ENCODE measurements at regions not wholly inside any gene's neighbourhood (a gene's known extent, or its start where the extent isn't known, plus 50 kb on each side); places are given as distances from the start of the nearest gene placed in this dataset.

GRCh38 chr7:20521243-20521642 is 94.2 kb upstream of the ABCB5 start:
- no peak overlapping the region for H3K4me3 ChIP-seq (ENCODE audit: low read length)
- Mint-ChIP-seq H3K4me3 (no peak overlapping the region), H3K27ac (no peak overlapping the region), H3K4me1 (no peaks in the 10 kb centered on the region), H3K27me3 (ENCODE audit: insufficient read depth) (no peaks in the 10 kb centered on the region), H3K36me3 (ENCODE audit: low read depth) (peaks cover 1% of the 10 kb centered on the region), H3K9me3 (peaks cover 4% of the 10 kb centered on the region)
- no peak overlapping the region for H3K9ac ChIP-seq (ENCODE audit: extremely low read depth, low read length, poor library complexity, severe bottlenecking)
- TF ChIP-seq CTCF (conservative IDR thresholded peaks at IDR 0.05): no peak
- no peak overlapping the region for H3K27ac ChIP-seq (ENCODE audit: low read depth, low read length)
- no peaks in the 10 kb centered on the region for H3K36me3 ChIP-seq (ENCODE audit: control insufficient read depth, insufficient read depth, low read length)
- 88 to 94% methylated on average over 1 of the region's 1 CpG for WGBS, 2 experiments (ENCODE audit: insufficient coverage in 1 of 2, insufficient read length in 1 of 2)
- H3K27me3 ChIP-seq (ENCODE audit: control insufficient read depth, insufficient read depth, low read length, poor library complexity, severe bottlenecking): no peaks in the 10 kb centered on the region
- H3K9me3 ChIP-seq (ENCODE audit: control insufficient read depth, low read length): no peaks in the 10 kb centered on the region
- no peak for DNase-seq
- H3K4me1 ChIP-seq (ENCODE audit: control insufficient read depth, insufficient read depth, low read length): no peaks in the 10 kb centered on the region

GRCh38 chr7:20529260-20529659 is 86.2 kb upstream of the ABCB5 start:
- no peaks in the 10 kb centered on the region for H3K36me3 ChIP-seq (ENCODE audit: control insufficient read depth, insufficient read depth, low read length)
- H3K27me3 ChIP-seq (ENCODE audit: control insufficient read depth, insufficient read depth, low read length, poor library complexity, severe bottlenecking): no peaks in the 10 kb centered on the region
- no peaks in the 10 kb centered on the region for H3K4me1 ChIP-seq (ENCODE audit: control insufficient read depth, insufficient read depth, low read length)
- no peak for TF ChIP-seq CTCF (conservative IDR thresholded peaks at IDR 0.05)
- H3K27ac ChIP-seq (ENCODE audit: low read depth, low read length): no peak overlapping the region
- Mint-ChIP-seq H3K36me3 (ENCODE audit: low read depth) (no peaks in the 10 kb centered on the region), H3K27ac (no peak overlapping the region), H3K9me3 (peaks cover 13% of the 10 kb centered on the region), H3K4me1 (no peaks in the 10 kb centered on the region), H3K27me3 (ENCODE audit: insufficient read depth) (no peaks in the 10 kb centered on the region), H3K4me3 (no peak overlapping the region)
- H3K9ac ChIP-seq (ENCODE audit: extremely low read depth, low read length, poor library complexity, severe bottlenecking): no peak overlapping the region
- 80 to 93% methylated on average over 1 to 2 of the region's 2 CpGs for WGBS, 2 experiments (ENCODE audit: insufficient coverage in 1 of 2, insufficient read length in 1 of 2)
- peaks cover 15% of the 10 kb centered on the region for H3K9me3 ChIP-seq (ENCODE audit: control insufficient read depth, low read length)
- no peak for DNase-seq
- H3K4me3 ChIP-seq (ENCODE audit: low read length): no peak overlapping the region

GRCh38 chr7:20532890-20533289 is 82.6 kb upstream of the ABCB5 start:
- H3K4me3 ChIP-seq (ENCODE audit: low read length): no peak overlapping the region
- WGBS, 2 experiments (ENCODE audit: insufficient coverage in 1 of 2, insufficient read length in 1 of 2): 86 to 88% methylated on average over 2 to 5 of the region's 5 CpGs
- H3K9me3 ChIP-seq (ENCODE audit: control insufficient read depth, low read length): peaks cover 15% of the 10 kb centered on the region
- Mint-ChIP-seq H3K27ac (no peak overlapping the region), H3K4me3 (no peak overlapping the region), H3K9me3 (peaks cover 18% of the 10 kb centered on the region), H3K36me3 (ENCODE audit: low read depth) (no peaks in the 10 kb centered on the region), H3K27me3 (ENCODE audit: insufficient read depth) (no peaks in the 10 kb centered on the region), H3K4me1 (no peaks in the 10 kb centered on the region)
- TF ChIP-seq CTCF (conservative IDR thresholded peaks at IDR 0.05): no peak
- H3K27me3 ChIP-seq (ENCODE audit: control insufficient read depth, insufficient read depth, low read length, poor library complexity, severe bottlenecking): no peaks in the 10 kb centered on the region
- H3K36me3 ChIP-seq (ENCODE audit: control insufficient read depth, insufficient read depth, low read length): no peaks in the 10 kb centered on the region
- no peaks in the 10 kb centered on the region for H3K4me1 ChIP-seq (ENCODE audit: control insufficient read depth, insufficient read depth, low read length)
- no peak overlapping the region for H3K27ac ChIP-seq (ENCODE audit: low read depth, low read length)
- no peak for DNase-seq
- no peak overlapping the region for H3K9ac ChIP-seq (ENCODE audit: extremely low read depth, low read length, poor library complexity, severe bottlenecking)

All from endodermal cell (in vitro differentiated cells).